HL-60 (cell line): ENCODE measurements at regions not wholly inside any gene's neighbourhood (a gene's known extent, or its start where the extent isn't known, plus 50 kb on each side); places are given as distances from the start of the nearest gene placed in this dataset.

Experiments used
- POLR2AphosphoS5 ChIP-seq: IDR thresholded peaks from 2 replicates; pipeline ENCODE4 v1.6.1; 2012; ENCODE audit warnings: low read depth
- REST ChIP-seq: IDR thresholded peaks from 2 replicates; pipeline ENCODE4 v1.6.1; 2012; ENCODE audit warnings: low read depth; ENCODE audit not compliant: insufficient replicate concordance
- TF ChIP-seq, protein P1 (sequence below): IDR thresholded peaks from one replicate; pipeline ENCODE4 v1.5.1; 2011; ENCODE audit warnings: low read length, control low read depth, inconsistent platforms; ENCODE audit not compliant: insufficient read depth

GRCh38 chr9:115615000-115615401, 497.0 kb upstream of the TNC start:
- TF ChIP-seq, protein P1, sequence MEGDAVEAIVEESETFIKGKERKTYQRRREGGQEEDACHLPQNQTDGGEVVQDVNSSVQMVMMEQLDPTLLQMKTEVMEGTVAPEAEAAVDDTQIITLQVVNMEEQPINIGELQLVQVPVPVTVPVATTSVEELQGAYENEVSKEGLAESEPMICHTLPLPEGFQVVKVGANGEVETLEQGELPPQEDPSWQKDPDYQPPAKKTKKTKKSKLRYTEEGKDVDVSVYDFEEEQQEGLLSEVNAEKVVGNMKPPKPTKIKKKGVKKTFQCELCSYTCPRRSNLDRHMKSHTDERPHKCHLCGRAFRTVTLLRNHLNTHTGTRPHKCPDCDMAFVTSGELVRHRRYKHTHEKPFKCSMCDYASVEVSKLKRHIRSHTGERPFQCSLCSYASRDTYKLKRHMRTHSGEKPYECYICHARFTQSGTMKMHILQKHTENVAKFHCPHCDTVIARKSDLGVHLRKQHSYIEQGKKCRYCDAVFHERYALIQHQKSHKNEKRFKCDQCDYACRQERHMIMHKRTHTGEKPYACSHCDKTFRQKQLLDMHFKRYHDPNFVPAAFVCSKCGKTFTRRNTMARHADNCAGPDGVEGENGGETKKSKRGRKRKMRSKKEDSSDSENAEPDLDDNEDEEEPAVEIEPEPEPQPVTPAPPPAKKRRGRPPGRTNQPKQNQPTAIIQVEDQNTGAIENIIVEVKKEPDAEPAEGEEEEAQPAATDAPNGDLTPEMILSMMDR = no peak
- TF ChIP-seq POLR2AphosphoS5 (no peak), REST (no peak)
